Mucosa of descending colon (tissue), 3 donors: ENCODE measurements at regions not wholly inside any gene's neighbourhood (a gene's known extent, or its start where the extent isn't known, plus 50 kb on each side); places are given as distances from the start of the nearest gene placed in this dataset.

Experiments used
- ATAC-seq: fragments of 200-7000 bp; cut with Tn5 transposase; one replicate; pipeline ENCODE4 v1.9.1; 2020; ENCODE audit warnings: mild to moderate bottlenecking, moderate library complexity
- DNase-seq, 3 donors: peaks; one replicate each; pipeline ENCODE4 v3.0.0-alpha.2; 2020
- H3K36me3 ChIP-seq: fragments of 200-600 bp; one replicate; pipeline ENCODE4 v1.8.0; 2021; ENCODE audit warnings: low read depth, mild to moderate bottlenecking
- H3K4me1 ChIP-seq: fragments of 200-600 bp; one replicate; pipeline ENCODE4 v1.8.0; 2021; ENCODE audit warnings: low read depth, mild to moderate bottlenecking
- H3K4me3 ChIP-seq: fragments of 200-600 bp; one replicate; pipeline ENCODE4 v1.8.0; 2021; ENCODE audit warnings: mild to moderate bottlenecking
- H3K9me3 ChIP-seq: fragments of 200-600 bp; one replicate; pipeline ENCODE4 v1.8.0; 2021; ENCODE audit warnings: mild to moderate bottlenecking
- intact Hi-C, 2 donors: fragments of 100-400 bp; cut with DNase I in 1 of 2; cut with micrococcal nuclease in 1 of 2; formaldehyde crosslinking; loops; one replicate each; pipeline versions ENCODE4 v1.11.0 to v1.11.1; 2022; cut with DNase I, micrococcal nuclease
- TF ChIP-seq, protein P1 (sequence below): fragments of 200-600 bp; IDR thresholded peaks from one replicate; pipeline ENCODE4 v1.8.0; 2022; ENCODE audit warnings: antibody characterized with exemption, mild to moderate bottlenecking
- donor health status: DM: no; HTN: no; CAD: no; lungs with moderate emphysema.
- donor health status: DM: no; HTN: no; CAD: no.
- donor health status: DM: no; HTN: yes; CAD: no.

DNA sequence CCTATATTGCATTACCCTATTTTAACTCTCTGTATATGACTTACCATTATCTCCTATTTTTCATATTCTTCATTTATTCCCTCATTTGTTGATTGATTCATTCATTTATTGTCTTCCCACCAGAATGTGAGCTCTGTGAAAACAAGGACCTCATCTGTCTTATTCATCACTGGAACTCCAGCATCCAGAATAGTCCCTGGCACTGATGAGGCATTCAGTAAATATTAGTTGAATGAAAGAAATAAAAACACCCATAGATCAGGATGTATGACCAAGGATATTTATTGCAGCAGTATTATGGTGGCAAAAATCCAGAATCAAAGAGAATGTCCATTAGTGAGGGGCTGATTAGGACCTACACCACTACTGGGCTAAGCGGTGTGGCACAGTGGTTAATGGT lies 164.9 kb downstream of the SPRY1 start:
- no peak overlapping the region for H3K4me3 ChIP-seq
- no peaks in the 10 kb centered on the region for H3K36me3 ChIP-seq
- TF ChIP-seq, protein P1, sequence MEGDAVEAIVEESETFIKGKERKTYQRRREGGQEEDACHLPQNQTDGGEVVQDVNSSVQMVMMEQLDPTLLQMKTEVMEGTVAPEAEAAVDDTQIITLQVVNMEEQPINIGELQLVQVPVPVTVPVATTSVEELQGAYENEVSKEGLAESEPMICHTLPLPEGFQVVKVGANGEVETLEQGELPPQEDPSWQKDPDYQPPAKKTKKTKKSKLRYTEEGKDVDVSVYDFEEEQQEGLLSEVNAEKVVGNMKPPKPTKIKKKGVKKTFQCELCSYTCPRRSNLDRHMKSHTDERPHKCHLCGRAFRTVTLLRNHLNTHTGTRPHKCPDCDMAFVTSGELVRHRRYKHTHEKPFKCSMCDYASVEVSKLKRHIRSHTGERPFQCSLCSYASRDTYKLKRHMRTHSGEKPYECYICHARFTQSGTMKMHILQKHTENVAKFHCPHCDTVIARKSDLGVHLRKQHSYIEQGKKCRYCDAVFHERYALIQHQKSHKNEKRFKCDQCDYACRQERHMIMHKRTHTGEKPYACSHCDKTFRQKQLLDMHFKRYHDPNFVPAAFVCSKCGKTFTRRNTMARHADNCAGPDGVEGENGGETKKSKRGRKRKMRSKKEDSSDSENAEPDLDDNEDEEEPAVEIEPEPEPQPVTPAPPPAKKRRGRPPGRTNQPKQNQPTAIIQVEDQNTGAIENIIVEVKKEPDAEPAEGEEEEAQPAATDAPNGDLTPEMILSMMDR = no peak
- no peak for ATAC-seq
- peaks cover under 1% of the 10 kb centered on the region for H3K4me1 ChIP-seq
- H3K9me3 ChIP-seq = no peaks in the 10 kb centered on the region
- intact Hi-C loops = no loop called here
- no peak for DNase-seq

DNA sequence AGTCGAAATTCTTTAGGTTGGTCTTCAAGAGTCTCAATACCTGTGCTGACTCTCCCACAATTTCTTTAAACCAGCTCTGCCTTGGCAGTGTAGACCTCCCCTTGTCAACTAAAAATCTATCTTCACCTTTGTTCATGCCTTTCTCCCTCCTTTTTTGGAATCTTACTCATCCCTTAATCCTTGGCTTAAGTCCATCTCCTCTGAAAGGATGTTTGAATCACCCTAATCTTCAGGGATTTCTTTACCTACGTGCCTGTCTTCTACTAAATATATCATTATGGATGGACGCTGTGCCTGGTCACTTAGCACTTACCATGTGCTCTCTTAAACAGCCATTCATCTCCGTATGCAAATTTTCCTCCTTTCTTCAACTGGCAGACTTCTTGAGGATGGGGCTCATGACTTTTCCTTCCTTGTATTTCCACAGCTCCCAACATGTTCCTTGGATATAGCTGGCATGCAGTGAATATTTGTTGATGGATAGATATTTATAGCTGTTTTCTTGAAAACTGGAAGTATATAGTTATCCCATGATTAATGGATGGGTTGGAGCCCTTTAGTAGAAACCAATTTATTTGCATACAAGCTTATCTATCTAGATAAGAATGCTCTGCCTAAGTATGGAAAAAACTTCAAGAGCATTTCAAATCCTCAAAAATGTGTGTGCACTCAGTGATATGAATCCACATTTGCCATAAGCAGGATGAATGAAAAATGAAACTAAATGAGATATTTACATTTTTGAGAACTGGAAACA lies 166.6 kb downstream of the SPRY1 start:
- TF ChIP-seq, protein P1 = no peak
- ATAC-seq (no peak), DNase-seq (no peak)
- H3K4me3 ChIP-seq = no peak overlapping the region
- no peaks in the 10 kb centered on the region for H3K36me3 ChIP-seq
- no peaks in the 10 kb centered on the region for H3K4me1 ChIP-seq
- H3K9me3 ChIP-seq = no peaks in the 10 kb centered on the region
- intact Hi-C loops = no loop called here

DNA sequence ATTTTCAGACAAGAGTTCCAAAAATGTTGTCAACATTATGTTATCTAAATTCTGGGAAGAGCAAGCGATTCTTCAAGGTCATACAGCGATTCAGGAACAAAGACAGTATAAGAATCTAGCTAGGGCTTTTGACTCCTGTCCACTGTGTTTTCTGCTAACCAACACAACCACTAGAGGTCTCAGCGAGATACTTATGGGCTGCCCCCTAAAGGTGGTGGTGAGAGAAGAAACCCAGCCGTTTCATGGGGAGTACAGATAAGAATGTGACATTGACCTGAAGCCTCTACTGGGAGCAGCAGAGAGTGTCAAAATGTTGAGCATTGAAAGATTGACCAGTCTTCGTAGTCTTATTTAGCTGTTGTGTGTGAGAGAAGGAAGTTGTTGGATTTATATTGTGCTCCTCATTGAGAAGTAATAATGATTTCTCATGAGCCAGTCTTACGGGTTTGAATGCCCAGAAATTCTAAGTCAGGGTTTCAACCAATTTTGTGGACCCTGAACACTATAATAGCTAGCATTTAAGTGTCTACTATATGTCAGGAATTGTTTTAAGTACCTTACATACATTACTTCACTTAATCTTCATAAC lies 168.3 kb downstream of the SPRY1 start:
- intact Hi-C loops = no loop called here
- H3K4me3 ChIP-seq = no peak overlapping the region
- no peaks in the 10 kb centered on the region for H3K4me1 ChIP-seq
- ATAC-seq = peak; percentile 100
- H3K36me3 ChIP-seq = no peaks in the 10 kb centered on the region
- TF ChIP-seq, protein P1 = peak; percentile 60
- DNase-seq = peak in 1 of 3 donors; percentile 84
- H3K9me3 ChIP-seq = no peaks in the 10 kb centered on the region

DNA sequence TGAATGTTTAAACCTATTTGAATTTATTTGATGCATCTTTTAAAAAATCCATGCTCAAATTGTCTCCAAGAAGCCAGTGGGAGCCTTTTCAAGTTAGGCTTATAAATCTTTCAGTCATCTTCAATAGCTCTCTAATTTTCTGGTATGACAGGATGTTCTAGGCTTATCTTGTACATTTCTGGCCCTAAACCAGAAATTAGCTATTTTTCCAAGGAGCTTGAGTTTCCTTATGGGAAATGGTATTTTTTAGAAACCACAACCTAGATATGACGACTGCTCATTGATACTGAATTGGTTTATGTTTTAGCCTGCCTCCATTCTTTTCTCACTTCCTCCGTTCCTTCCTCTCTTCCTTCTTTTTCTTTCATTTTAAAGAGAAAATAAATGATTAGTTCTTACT lies 172.3 kb downstream of the SPRY1 start:
- ATAC-seq (no peak), DNase-seq (no peak)
- Histone ChIP-seq H3K4me1 (no peaks in the 10 kb centered on the region), H3K36me3 (no peaks in the 10 kb centered on the region), H3K9me3 (no peaks in the 10 kb centered on the region), H3K4me3 (no peak overlapping the region)
- intact Hi-C loops = no loop called here
- TF ChIP-seq, protein P1 = no peak

DNA sequence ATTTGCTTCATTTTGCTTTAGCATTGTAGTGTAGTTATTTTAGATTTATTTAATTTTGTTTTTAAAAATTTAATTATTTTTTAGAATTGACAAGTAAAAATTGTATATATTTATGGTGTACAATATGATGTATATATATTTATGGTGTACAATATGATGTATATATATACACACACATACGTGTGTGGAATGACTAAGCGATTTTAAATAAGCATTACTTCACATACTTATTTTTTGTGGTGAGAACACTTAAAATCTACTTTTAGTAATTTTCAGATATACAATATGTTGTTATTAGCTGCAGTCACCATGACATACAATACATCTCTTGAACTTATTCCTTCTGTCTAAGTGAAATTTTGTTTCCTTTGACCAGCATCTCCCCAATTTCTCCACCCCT lies 172.9 kb downstream of the SPRY1 start:
- Histone ChIP-seq H3K36me3 (no peaks in the 10 kb centered on the region), H3K9me3 (no peaks in the 10 kb centered on the region), H3K4me1 (no peaks in the 10 kb centered on the region), H3K4me3 (no peak overlapping the region)
- ATAC-seq (no peak), DNase-seq (no peak)
- intact Hi-C loops = no loop called here
- TF ChIP-seq, protein P1 = no peak
